Endothelial cell of umbilical vein (primary cell): ENCODE measurements at regions not wholly inside any gene's neighbourhood (a gene's known extent, or its start where the extent isn't known, plus 50 kb on each side); places are given as distances from the start of the nearest gene placed in this dataset.

Source experiments
- BruUV-seq: library from RNA; stranded (reverse); fragments of 400-500 nt; replicated peaks from 2 replicates; lab custom pipeline; 2021; lab: Mats Ljungman, UMichigan
- CTCF ChIA-PET: fragments of 300-600, 350-600 bp; sonication (Branson Sonifier 250); formaldehyde crosslinking; loops from one replicate; lab custom pipeline; 2021; ENCODE audit warnings: antibody characterized with exemption, inconsistent platforms; lab: Charles Lee
- POLR2A ChIA-PET: fragments of 300-600, 350-600 bp; sonication (Branson Sonifier 250); formaldehyde crosslinking; loops from one replicate; lab custom pipeline; 2021; ENCODE audit warnings: antibody characterized with exemption, inconsistent platforms; lab: Charles Lee
- DNase-seq: peaks from one replicate; pipeline ENCODE4 v3.0.0-alpha.2; 2011; ENCODE audit warnings: low read depth, low spot score
- FAIRE-seq: peaks from 2 replicates; lab custom pipeline; 2011; peaks lifted over from hg19 to GRCh38; lab: Jason Lieb, UNC
- H2AFZ ChIP-seq: 2 replicates; pipeline ENCODE4 v1.6.0; 2012; ENCODE audit warnings: low read depth, low read length, control low read depth, inconsistent platforms
- H3K27ac ChIP-seq: 2 replicates; pipeline ENCODE4 v1.5.1; 2011; ENCODE audit warnings: low read depth, mild to moderate bottlenecking, control low read depth, low read length, moderate library complexity; ENCODE audit not compliant: insufficient read depth
- H3K27me3 ChIP-seq, 2 experiments: 2 replicates each; pipeline versions ENCODE4 v1.6.0 to v1.6.1; 2011; ENCODE audit warnings: low read length in 2 of 2, mixed read lengths in 1 of 2; ENCODE audit not compliant: control insufficient read depth in 2 of 2, insufficient read depth in 2 of 2
- H3K36me3 ChIP-seq, 2 experiments: 2 replicates in 1 of 2; 3 replicates in 1 of 2; pipeline ENCODE4 v1.5.1; 2011; ENCODE audit warnings: low read length in 2 of 2, mild to moderate bottlenecking in 1 of 2, moderate library complexity in 1 of 2; ENCODE audit not compliant: control insufficient read depth in 2 of 2, insufficient read depth in 2 of 2; ENCODE audit errors: extremely low read depth in 1 of 2
- H3K4me1 ChIP-seq: 3 replicates; pipeline ENCODE4 v1.5.1; 2011; ENCODE audit warnings: mild to moderate bottlenecking, low read length; ENCODE audit not compliant: control insufficient read depth, insufficient read depth; ENCODE audit errors: extremely low read depth
- H3K4me2 ChIP-seq: 2 replicates; pipeline ENCODE4 v1.6.1; 2011; ENCODE audit warnings: low read length, control low read depth, mixed read lengths; ENCODE audit not compliant: insufficient read depth
- H3K4me3 ChIP-seq, 3 experiments: fragments of 200-600 bp in 1 of 3; sonication (generic), shearing (Covaris generic) in 1 of 3; replicated peaks in 1 of 3; 2 replicates each; pipeline ENCODE4 v1.5.1; 2011 to 2016; ENCODE audit warnings: control low read depth in 3 of 3, low read length in 3 of 3, mild to moderate bottlenecking in 2 of 3, inconsistent platforms in 1 of 3, low read depth in 1 of 3, moderate library complexity in 1 of 3; ENCODE audit not compliant: insufficient read depth in 1 of 3
- H3K79me2 ChIP-seq: 2 replicates; pipeline ENCODE4 v1.6.0; 2012; ENCODE audit warnings: low read length, inconsistent platforms; ENCODE audit not compliant: control insufficient read depth, insufficient read depth
- H3K9ac ChIP-seq: replicated peaks from 2 replicates; pipeline ENCODE3; 2011; ENCODE audit warnings: low read length, control low read depth; ENCODE audit not compliant: insufficient read depth; ENCODE audit errors: extremely low read depth
- H3K9me1 ChIP-seq: replicated peaks from 3 replicates; pipeline ENCODE4 v1.6.0; 2011; ENCODE audit warnings: mild to moderate bottlenecking, low read length; ENCODE audit not compliant: control insufficient read depth, insufficient read depth; ENCODE audit errors: extremely low read depth
- H3K9me3 ChIP-seq: replicated peaks from 2 replicates; pipeline ENCODE4 v1.5.1; 2012; ENCODE audit warnings: low read length, inconsistent platforms; ENCODE audit not compliant: control insufficient read depth, insufficient read depth
- H4K20me1 ChIP-seq: replicated peaks from 2 replicates; pipeline ENCODE3; 2011; ENCODE audit warnings: mild to moderate bottlenecking, low read length; ENCODE audit not compliant: control insufficient read depth, insufficient read depth; ENCODE audit errors: extremely low read depth
- EZH2 ChIP-seq: IDR thresholded peaks from 2 replicates; pipeline ENCODE4 v1.6.1; 2012; ENCODE audit warnings: borderline replicate concordance, low read depth, mild to moderate bottlenecking, moderate library complexity, low read length, inconsistent platforms; ENCODE audit not compliant: severe bottlenecking
- FOS ChIP-seq: IDR thresholded peaks from 2 replicates; pipeline ENCODE4 v1.6.1; 2011; ENCODE audit warnings: mild to moderate bottlenecking, low read length, moderate library complexity, borderline replicate concordance; ENCODE audit not compliant: insufficient read depth
- JUN ChIP-seq: IDR thresholded peaks from 2 replicates; pipeline ENCODE4 v1.6.1; 2011; ENCODE audit warnings: borderline replicate concordance, low read depth; ENCODE audit not compliant: insufficient read length, insufficient read depth
- MYC ChIP-seq: IDR thresholded peaks from one replicate; pipeline ENCODE4 v1.6.1; 2011; ENCODE audit warnings: mild to moderate bottlenecking, low read depth, low read length
- dilution Hi-C: fragments of 300-500 bp; cut with MboI; formaldehyde crosslinking; loops from one replicate; pipeline ENCODE4 v1.15.0; 2019; ENCODE audit warnings: low sequenced_read_pairs; ENCODE audit not compliant: extremely low pct_ligation_motif_present
- intact Hi-C: fragments of 100-400 bp; cut with micrococcal nuclease; formaldehyde crosslinking; loops from one replicate; pipeline ENCODE4 v1.10.0; 2022
- TF ChIP-seq, protein P1 (sequence below): IDR thresholded peaks from 2 replicates; pipeline ENCODE4 v1.6.1; 2011; ENCODE audit not compliant: insufficient read depth, insufficient read length

GRCh38 chrX:867502-867901, 236.9 kb downstream of the SHOX start:
- FAIRE-seq (no peak), DNase-seq (no peak)
- dilution Hi-C loops = no loop called here
- Histone ChIP-seq H3K4me3 (no peak overlapping the region), H3K27me3 (no peaks in the 10 kb centered on the region), H3K36me3 (no peaks in the 10 kb centered on the region), H3K4me1 (no peaks in the 10 kb centered on the region), H3K9ac (no peak overlapping the region), H4K20me1 (no peaks in the 10 kb centered on the region), H3K4me2 (no peak overlapping the region), H3K9me1 (no peaks in the 10 kb centered on the region), H3K9me3 (peaks cover 8% of the 10 kb centered on the region), H2AFZ (no peak overlapping the region), H3K27ac (no peak overlapping the region), H3K79me2 (no peaks in the 10 kb centered on the region)
- TF ChIP-seq EZH2 (no peak), MYC (no peak), JUN (no peak), FOS (no peak)
- TF ChIP-seq, protein P1, sequence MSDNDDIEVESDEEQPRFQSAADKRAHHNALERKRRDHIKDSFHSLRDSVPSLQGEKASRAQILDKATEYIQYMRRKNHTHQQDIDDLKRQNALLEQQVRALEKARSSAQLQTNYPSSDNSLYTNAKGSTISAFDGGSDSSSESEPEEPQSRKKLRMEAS = no peak
- ChIA-PET POLR2A (no interaction called here), CTCF (no interaction called here)
- no TSS peak for BruUV-seq
- intact Hi-C loops = no loop called here

DNA sequence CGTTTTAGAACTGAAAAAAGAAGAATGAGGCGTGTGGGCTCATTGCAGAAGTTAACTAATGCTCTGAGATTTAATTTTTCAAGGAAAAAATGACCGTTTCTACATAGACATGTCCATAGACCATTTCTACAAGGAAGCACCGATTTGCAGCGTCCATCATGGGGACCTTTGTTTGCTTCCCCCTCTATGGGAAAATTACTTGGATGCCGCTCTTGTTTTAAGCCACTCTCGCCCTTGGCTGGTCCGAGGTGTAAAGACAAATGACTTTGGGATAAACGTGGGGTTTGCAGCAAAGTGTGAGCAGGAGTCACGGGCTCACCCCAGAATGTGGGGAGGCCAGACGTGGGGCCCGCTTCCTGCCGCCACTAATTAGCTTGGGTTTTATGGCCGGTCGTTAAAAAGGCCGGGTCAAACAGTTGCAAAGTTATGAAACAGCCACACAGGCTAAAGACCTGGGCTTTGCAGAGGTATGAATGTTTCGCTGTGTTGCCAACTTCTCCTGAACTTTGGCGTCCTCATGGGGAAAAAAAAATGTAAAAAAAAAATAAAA, 235.9 kb downstream of the SHOX start:
- no peak overlapping the region for H3K4me3 ChIP-seq
- no peak for DNase-seq
- ChIA-PET CTCF (no interaction called here), POLR2A (no interaction called here)
- H3K27me3 ChIP-seq = no peaks in the 10 kb centered on the region
- H3K4me1 ChIP-seq = no peaks in the 10 kb centered on the region
- no peaks in the 10 kb centered on the region for H4K20me1 ChIP-seq
- no peak overlapping the region for H2AFZ ChIP-seq
- peak; percentile 21 for FAIRE-seq
- intact Hi-C loops (no loop called here), dilution Hi-C loops (no loop called here)
- no peak overlapping the region for H3K4me2 ChIP-seq
- no peaks in the 10 kb centered on the region for H3K79me2 ChIP-seq
- no TSS peak for BruUV-seq
- H3K9me3 ChIP-seq = peaks cover 3% of the 10 kb centered on the region
- H3K36me3 ChIP-seq = no peaks in the 10 kb centered on the region
- H3K27ac ChIP-seq = no peak overlapping the region
- no peaks in the 10 kb centered on the region for H3K9me1 ChIP-seq
- H3K9ac ChIP-seq = no peak overlapping the region
- no peak for TF ChIP-seq JUN
- TF ChIP-seq EZH2 = no peak
- TF ChIP-seq, protein P1 = no peak
